Activated effector memory CD4-positive, alpha-beta T cell treated with Interleukin-2 at 50 U/mL for 16 hours (primary cell): ENCODE measurements at regions not wholly inside any gene's neighbourhood (a gene's known extent, or its start where the extent isn't known, plus 50 kb on each side); places are given as distances from the start of the nearest gene placed in this dataset.
A peak's percentile ranks its signal among the peaks of the same experiment; 100 is the strongest.

ENCODE experiments used
- DNase-seq: peaks from one replicate; pipeline ENCODE4 v3.0.0-alpha.2; 2020

- DNase-seq = no peak
These were observed 144.8 kb upstream of the CCL2 start for GRCh38 chr17:34110315-34110714.

- DNase-seq = no peak
These were observed 142.0 kb upstream of the CCL2 start for GRCh38 chr17:34113089-34113488.

- DNase-seq = no peak
These were observed 140.9 kb upstream of the CCL2 start for GRCh38 chr17:34114174-34114573.

- DNase-seq = no peak
These were observed 138.8 kb upstream of the CCL2 start for GRCh38 chr17:34116306-34116705.

- no peak for DNase-seq
These were observed 137.8 kb upstream of the CCL2 start for GRCh38 chr17:34117332-34117731.

- no peak for DNase-seq
These were observed 137.3 kb upstream of the CCL2 start for GRCh38 chr17:34117811-34118210.

GRCh38 chr17:34118564-34118963 lies 136.5 kb upstream of the CCL2 start:
- no peak for DNase-seq

- DNase-seq = no peak
These were observed 133.8 kb upstream of the CCL2 start for GRCh38 chr17:34121311-34121710.

GRCh38 chr17:34122515-34122914 lies 132.6 kb upstream of the CCL2 start:
- DNase-seq = no peak

GRCh38 chr17:34125010-34125409 lies 130.1 kb upstream of the CCL2 start:
- DNase-seq = no peak

GRCh38 chr17:34125921-34126320 lies 129.2 kb upstream of the CCL2 start:
- DNase-seq = no peak

GRCh38 chr17:34126496-34126895 lies 128.6 kb upstream of the CCL2 start:
- DNase-seq = no peak

- DNase-seq = no peak
These were observed 128.1 kb upstream of the CCL2 start for GRCh38 chr17:34126965-34127364.

GRCh38 chr17:34130544-34130943 lies 124.5 kb upstream of the CCL2 start:
- no peak for DNase-seq

- no peak for DNase-seq
These were observed 123.7 kb upstream of the CCL2 start for GRCh38 chr17:34131386-34131785.

GRCh38 chr17:34133350-34133749 lies 121.7 kb upstream of the CCL2 start:
- DNase-seq = no peak

- DNase-seq = no peak
These were observed 119.2 kb upstream of the CCL2 start for GRCh38 chr17:34135841-34136240.

- no peak for DNase-seq
These were observed 115.1 kb upstream of the CCL2 start for GRCh38 chr17:34140006-34140405.

GRCh38 chr17:34141590-34141989 lies 113.5 kb upstream of the CCL2 start:
- no peak for DNase-seq

- no peak for DNase-seq
These were observed 111.7 kb upstream of the CCL2 start for GRCh38 chr17:34143430-34143829.

GRCh38 chr17:34146440-34147043 lies 108.5 kb upstream of the CCL2 start:
- peak; percentile 10 for DNase-seq

GRCh38 chr17:34151102-34151501 lies 104.0 kb upstream of the CCL2 start:
- no peak for DNase-seq

GRCh38 chr17:34153991-34154390 lies 101.1 kb upstream of the CCL2 start:
- DNase-seq = no peak

- no peak for DNase-seq
These were observed 99.9 kb upstream of the CCL2 start for GRCh38 chr17:34154961-34155730.

- no peak for DNase-seq
These were observed 99.1 kb upstream of the CCL2 start for GRCh38 chr17:34155947-34156346.
